GM19372 (cell line): ENCODE measurements at regions not wholly inside any gene's neighbourhood (a gene's known extent, or its start where the extent isn't known, plus 50 kb on each side); places are given as distances from the start of the nearest gene placed in this dataset.

Source experiments
- ATAC-seq: cut with Tn5 transposase; IDR thresholded peaks from one replicate; pipeline ENCODE4 v1.9.1; 2021; ENCODE audit warnings: mild to moderate bottlenecking, low read depth, moderate library complexity; ENCODE audit not compliant: unreplicated experiment

DNA sequence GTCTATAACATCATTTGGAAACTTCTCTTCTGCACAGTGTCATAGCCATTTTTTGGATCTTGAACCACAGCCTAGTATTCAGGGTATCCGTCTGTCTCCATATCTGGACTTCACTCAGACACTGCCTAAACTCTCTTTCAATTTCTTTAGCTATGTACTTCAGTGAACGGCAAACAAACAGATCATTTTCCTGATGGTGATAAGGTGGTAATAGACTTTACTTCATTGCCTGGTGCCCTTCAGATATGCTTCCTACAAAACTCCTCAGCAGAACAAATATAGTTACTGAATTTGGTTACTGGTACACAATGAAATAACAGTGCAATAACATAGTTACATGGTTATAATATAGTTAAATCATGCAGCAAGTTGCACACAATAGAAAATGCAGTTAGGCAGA is 348.2 kb downstream of the ZSWIM6 start:
- ATAC-seq: no peak

DNA sequence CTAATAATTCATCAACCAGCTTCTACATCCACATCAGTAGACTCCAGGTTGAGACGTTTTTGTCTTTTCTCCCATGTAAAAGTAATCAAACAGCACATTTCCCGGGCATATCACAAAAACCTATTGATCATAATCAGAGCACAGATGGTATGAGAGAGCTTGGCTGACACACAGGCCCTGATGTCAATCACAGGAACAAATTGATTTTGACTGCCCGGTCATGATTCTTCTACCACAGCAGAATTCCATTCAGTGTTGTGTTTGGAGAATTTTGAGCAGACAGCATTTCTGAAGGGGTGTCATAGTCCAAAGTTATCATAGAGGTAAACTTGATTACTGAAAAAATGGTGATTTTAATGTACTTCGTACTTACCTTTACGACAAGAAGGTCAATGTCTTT is 351.1 kb downstream of the ZSWIM6 start:
- ATAC-seq: no peak

DNA sequence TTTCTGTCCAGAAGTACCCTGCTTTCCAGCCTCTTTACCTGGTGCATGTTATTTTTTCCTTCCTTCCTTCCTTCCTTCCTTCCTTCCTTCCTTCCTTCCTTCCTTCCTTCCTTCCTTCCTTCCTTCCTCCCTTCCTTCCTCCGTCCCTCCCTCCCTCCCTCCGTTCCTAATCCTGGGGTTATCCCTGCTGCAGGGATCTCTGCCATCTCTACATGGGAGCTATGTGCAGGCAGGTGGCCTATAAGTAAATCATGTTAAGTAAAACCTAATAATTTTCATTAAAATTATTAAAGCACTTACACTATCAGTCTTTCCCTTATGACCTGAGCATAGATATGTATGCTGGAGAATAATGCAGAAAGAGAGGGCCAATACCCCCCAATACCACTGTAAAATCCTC is 351.9 kb downstream of the ZSWIM6 start:
- ATAC-seq: no peak

DNA sequence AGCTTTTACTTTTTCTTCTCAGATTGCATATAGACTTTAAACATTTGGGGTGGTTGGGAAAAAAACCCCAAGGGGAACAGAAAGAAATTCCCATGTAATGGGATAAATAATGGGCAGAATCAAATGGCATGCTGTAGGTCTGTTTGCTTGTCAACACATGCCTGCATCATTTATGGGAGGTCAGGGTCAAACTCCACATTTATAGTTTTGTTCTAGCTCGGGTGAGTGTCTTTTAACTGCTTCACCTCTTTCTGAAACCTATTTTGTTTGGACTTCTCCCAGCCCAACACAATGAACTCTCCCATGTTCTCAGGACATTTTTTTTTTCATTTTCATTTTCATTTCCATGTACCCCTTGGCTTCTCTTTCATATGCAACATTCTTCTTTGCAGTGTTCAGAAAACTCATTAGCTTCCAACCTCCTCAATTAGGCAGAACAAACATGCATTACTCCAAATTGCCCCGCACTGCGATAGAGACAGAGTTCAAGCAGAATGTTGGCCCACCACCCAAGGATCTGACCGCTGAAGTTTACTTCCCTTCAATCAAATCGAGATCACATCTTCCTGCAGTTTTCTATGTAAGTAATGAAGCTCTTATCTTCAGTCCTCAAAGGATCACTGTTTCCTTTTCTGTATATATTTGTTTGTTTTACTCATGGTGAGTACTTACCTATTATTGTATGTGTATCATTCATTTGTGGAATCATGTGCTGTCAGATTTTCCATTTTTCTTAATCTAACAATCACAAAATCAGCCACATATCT is 354.6 kb downstream of the ZSWIM6 start:
- no peak for ATAC-seq

DNA sequence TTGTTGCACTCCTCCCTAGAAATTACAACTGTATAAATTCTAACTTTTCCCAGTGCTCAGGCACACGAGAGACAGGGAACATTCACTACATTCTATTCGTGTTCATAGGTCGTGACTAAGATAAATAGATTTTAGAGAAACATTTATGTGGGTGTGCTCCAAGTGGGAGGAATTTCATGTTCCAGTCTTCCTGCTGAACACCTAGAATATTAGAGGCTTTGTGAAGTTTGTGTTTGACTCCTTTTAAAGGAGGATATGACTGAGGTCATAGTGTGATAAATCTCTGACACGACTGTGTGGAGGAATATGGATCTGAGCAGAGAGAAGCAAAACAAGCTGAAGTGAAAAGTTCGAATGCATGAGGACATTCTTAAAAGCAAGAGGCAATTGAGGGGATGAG is 355.3 kb downstream of the ZSWIM6 start:
- ATAC-seq: no peak

DNA sequence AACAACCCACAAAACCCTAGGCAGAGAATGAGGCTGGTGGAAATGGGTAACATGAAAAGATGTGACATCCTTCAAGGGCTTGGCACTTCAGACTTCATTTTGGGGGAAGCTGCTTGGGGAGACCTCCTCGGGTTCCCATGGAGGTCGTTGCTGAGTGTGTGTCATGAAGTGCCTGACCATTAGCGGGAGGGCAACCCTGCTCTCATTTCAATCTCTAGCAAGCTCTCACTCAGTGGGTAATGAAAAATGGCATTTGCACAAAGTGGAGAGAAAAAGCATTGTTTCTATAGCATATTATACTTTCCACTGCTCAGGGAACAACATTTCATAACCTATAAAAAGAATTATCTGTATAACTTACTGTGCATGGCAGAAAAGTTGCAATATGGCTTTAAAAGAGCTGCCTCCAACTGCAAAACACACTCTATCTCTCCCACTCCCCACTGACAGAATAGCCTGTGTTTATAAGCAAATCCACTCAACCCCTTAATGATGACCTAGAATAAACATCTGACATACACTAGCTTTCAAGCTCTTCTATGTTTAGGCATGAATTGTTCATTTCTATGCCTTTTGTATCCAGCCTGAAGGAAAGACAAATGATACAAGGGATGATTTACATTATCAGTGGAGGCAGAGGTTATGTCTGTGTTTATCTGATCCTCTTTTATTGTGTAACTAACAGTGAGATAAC is 357.2 kb downstream of the ZSWIM6 start:
- ATAC-seq: no peak

DNA sequence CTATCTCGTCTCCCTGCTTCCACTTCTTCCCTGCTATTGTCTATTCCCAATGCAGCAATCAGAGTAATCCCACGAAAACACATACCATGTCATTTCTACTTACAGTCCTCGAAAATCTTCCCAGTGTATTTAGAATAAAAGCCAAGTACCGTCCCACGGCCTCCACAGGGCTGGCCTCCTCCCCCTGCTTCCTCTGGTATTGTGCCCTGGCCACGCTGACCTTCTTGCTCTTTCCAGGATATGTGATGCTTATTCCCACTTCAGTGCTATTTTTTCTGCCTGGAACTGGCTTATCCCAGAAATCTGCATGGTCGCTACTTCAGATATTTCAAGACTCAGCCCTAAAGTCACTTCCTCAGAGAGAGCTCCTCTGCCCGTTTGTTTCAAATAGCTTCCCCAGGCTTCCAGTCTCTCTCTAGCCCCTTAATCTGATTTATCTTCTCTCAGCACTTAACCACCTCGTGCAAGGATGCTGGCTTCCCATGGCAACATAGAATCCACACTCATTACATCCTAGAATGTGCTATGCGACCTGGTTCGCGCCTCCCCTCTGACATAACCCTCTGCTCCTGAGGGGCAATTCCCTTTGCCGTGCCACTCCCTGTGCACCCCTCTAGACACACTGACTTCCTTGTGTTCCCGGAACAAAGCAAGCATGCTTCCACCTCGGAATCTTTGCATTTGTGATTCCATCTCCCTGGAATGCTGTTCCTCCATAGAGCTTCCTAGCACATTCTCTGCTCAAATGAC is 365.9 kb downstream of the ZSWIM6 start:
- ATAC-seq: no peak

DNA sequence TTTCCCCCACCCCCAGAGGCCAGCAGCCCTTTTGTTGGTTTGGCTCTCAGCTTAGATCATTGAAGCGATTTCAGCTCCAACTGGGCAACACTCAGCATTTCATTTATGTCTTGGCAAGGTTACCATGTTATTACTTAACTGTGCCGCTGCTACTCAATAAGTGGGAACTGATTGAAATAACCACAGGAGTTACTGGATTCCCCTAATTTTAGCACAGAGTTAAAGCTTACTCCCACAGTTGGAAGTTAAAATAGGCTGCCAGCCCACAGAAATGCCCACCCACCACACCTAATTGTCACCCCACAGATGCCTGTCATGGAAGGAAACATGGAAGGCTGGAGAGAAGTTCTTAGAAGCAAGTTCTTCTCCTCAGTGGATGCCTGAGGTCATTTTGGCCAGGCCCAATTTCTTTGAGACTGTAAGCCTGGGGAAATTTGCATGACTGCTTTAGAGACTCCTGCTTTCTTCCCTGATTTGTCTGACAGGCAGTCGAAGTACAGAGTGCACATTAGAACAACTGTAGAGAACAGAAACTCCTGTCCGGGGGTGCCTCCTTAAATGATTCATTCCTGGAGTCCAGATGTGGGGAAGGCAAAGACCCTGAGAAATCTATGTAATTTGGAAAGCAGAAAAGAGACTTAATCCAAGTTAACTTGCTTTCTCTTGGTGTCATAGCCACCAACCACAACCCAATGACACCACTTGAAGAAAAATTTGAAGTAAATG is 370.0 kb downstream of the ZSWIM6 start:
- ATAC-seq: peak; percentile 53

DNA sequence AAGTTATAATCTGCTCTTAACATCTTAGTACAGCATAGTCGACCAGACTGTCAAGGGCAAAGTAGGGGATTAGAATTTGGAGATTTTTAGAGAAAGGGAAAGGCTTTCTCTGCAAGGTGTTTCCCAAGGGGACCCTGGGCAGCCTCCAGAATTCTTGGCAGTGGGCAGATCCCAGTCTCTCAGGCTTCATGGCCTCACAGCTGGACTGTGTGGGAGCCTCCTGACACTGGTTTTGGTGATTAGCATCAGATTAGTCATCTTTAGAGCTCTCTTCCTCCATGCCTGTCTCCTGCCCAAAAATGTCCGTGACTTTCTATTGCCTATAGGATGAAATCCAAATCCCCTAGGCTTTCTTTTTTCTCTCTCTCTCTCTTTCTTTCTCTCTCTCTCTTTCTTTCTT is 370.7 kb downstream of the ZSWIM6 start:
- peak; percentile 3 for ATAC-seq

DNA sequence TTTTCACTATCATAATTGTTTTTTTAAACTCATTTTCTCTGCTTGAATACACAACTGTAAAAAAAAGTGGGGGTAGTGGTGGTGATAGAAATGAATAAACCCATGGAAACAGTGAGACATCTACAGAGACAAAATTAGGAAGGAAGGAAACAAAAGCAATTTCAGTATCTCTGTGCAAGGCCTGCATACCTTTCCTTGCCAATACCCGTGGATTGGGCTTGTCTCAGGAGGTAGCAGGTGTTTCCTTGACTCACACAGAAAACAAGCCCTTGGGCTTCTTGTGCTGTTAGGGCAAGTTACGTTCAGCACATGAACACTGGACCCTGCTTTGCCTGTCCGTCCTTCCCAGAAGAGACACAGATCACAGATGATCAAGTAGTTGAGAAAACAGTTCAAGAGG is 372.2 kb downstream of the ZSWIM6 start:
- ATAC-seq: no peak

DNA sequence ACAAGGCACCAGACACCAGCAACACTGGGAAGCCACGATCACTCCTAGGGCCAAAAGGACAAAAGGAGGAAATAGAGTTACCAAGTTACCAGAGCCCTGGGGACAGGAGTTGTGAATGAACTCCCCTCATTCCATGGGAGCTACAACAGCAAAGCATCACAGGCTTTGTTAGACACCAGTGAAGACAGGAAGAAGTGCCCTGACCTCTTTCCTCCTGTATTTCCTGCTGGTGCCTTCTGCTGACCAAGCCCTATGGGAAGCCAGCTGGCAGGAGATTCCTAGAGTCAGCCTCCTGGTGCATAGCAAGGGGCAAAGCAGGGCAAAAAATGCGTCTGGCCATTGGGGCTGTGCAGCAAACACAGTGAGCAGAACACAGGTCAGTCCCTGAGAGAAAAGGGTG is 374.7 kb downstream of the ZSWIM6 start:
- no peak for ATAC-seq

DNA sequence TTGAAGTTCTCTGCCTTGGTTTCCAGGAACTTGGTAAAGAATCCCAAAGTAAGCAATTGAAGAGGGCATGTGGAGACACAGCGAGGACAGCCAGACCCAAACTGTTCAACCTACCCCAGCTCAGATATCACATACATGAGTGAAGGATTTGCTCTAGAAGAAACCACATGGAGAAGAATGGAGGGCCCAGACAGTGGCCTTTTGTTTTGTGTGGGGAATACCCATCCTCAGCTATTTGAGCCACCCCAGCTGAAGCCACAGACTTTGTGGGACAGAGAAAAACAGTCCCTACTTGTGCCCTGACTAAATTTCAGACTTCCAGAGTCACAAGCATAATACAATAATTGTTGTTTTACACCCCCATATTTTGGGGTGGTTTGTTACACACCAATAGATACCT is 387.1 kb downstream of the ZSWIM6 start:
- no peak for ATAC-seq

DNA sequence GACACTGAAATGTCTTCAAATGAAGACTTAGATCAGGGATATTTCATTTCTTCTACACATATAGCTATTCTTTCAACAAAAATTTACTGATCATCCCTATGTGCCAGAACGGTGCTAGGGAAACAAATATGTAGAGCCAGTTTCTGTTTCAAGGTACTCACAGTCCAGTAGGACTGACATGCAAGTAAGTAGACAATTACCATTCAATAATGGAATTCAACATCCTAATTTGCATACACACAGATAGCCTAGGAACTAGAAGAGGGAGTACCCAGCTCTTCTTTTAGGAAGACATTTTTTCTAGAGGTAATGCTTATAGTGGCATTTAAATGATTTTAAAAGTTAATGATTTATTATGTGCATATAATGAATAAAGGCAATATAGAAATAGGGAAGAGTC is 388.8 kb downstream of the ZSWIM6 start:
- no peak for ATAC-seq

DNA sequence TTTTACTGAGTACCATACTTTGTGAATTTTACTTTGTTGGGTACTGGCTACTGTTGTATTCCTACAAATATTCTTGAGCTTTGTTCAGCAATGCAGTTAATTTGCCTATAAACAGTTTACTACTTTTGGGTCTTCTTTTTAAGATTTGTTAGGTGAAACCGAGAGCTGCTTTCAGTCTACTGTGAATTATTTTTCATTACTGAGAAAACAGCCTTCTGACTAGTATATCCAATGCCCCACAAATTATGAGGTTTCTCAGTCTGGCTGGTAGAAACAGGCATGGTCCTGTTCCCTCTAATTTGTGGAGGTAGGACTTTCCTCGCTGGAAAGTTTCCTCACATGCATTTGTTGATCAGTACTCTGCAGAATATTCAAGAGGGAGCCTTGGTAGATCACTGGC is 392.0 kb downstream of the ZSWIM6 start:
- no peak for ATAC-seq

DNA sequence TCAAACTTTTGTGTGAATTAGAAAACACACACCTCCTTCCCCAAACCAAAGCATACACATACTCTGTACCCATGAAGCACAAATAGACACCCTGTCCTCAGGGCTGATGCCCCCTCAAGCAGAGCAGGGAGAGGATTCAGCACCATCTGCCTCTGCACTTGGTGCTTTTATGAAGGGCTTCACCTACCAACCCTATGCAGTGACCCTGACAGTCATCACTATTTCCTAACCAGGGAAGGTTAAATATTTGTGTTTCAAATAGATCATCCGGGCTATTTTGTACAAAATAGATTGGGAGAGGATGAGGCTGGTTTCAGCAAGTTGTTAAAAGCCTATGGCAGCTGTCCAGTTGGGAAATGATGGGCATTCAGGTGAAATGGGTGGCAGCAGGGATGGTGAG is 396.2 kb downstream of the ZSWIM6 start:
- no peak for ATAC-seq

DNA sequence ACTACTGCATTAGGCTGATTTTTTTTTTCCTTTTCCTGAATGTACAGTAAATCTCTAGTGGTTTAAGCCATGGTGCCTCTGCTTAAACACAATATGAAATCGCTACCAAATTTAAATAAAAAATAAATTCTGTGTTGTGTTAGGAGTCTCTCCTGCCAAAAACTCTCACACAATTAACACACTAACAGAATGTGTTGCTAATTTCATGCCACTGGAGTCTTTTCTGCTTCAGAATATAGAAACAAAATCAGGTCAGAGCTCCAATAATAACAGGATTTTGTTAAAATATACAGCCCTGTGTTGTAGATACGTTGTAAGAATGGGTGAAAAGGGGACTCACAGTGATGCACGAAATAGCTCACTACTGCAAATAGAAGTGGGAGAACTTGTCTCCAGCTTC is 398.8 kb downstream of the ZSWIM6 start:
- ATAC-seq: no peak

DNA sequence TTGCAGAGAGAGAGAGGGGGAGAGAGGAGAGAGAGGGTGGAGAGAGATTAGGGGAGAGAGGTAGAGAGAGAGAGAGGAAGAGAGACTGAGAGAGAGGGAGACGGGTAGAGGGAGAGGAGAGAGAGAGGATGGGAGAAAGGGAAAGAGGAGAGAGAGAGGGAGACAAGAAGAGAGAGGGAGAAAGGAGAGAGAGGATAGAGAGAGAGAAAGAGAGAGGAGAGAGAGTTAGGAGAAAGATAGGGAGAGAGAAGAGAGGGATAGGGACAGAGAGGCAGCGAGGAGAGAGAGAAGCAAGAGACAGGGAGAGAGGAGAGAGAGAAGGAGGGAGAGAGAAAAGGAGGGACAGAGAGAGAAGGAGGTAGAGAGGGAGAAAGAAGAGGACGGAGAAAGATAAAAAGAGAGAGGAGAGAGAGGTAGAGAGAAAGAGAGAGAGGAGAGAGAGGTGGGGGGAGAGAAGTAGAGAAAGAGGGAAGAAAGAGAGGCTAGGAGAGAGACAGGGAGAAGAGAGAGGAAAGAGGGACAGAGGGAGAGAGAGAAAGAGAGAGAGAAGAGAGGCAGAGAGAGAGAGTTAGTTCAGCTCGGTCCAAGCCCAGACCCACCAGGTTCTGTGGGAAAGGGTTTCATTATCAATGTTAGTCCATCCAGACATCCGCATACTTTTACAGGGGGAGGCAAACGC is 399.3 kb downstream of the ZSWIM6 start:
- ATAC-seq: no peak

DNA sequence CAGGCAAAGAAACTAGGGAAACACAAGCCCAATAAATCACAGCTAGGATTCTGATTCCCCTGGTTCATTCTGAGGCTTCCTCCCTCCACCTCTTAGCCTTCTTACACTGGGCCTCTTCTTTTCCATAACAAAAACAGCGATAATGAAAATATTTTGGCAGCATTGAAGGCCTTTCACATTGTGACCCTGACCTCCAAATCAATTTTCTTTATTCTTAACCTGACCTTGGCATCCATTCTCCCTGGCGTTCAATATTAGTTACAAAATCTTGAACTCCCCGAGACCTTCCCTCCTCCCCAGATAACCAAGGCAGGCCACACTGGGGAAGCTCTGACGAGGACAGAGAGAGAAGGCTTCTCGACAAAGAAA is 399.9 kb downstream of the ZSWIM6 start:
- no peak for ATAC-seq

DNA sequence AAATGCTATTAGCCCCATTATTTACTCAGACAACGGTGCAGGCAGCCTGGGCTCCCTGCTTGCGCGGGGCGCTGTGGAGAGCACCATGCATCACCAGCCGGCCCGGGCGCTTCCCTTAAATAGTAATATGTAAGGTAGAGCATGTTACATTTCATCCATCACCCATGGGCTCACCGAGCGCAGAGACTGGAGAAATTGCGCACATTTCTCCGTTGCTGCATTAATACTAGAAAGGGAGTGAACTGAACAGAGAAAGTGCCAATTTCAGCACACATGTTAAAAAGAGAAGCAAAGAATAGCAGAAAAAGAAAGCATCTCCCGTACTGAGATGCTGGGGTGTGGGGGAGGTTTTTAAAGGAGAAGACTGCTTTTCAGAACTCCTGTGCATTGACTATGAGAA is 400.3 kb downstream of the ZSWIM6 start:
- ATAC-seq: no peak

DNA sequence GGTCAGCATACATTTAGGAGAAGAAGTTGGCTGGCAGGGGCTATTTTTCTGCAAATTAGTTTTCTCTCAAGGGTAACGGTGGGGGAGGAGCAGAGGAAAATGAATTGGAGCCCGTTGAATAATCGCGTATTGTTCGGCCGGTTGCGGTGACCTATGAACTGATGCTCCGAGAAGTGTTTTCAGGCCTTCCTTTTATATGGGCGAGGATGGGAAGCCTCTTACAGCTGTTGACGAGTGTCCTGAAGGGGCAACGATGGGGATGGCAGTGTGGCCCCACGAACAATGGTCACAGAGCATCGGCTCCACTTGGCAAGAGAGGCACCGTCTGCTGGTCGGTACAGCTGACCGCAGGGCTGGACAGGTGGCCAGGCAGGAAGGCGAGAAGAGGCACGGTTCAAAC is 400.7 kb downstream of the ZSWIM6 start:
- no peak for ATAC-seq
